ENCODE measurements at regions not wholly inside any gene's neighbourhood (a gene's known extent, or its start where the extent isn't known, plus 50 kb on each side); places are given as distances from the start of the nearest gene placed in this dataset.
"Not testable (repeated sequence)": the region's sequence is repeated elsewhere in the genome, so short reads cannot be mapped to it uniquely, and the experiment has no call there.

DNA sequence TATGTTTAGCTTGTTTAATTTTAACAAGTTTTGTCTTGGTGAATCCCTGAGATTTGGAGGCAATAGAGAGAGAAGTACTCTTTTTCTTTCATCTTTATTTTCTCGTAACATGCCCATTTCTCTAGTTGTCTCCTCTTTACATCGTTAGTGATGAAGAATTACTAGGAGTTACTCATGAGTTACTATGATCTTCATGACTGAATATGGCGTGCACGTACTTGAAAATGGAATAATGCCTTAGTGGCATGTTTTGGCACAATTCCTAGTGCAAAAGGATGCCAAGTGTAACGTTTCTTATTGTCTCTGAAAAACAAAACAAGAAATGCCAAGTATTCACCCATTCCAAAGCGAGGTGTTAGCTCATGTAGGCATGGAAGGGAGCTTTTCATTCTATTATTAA, 340.7 kb upstream of the FLRT2 start:
- TF ChIP-seq, protein P1, sequence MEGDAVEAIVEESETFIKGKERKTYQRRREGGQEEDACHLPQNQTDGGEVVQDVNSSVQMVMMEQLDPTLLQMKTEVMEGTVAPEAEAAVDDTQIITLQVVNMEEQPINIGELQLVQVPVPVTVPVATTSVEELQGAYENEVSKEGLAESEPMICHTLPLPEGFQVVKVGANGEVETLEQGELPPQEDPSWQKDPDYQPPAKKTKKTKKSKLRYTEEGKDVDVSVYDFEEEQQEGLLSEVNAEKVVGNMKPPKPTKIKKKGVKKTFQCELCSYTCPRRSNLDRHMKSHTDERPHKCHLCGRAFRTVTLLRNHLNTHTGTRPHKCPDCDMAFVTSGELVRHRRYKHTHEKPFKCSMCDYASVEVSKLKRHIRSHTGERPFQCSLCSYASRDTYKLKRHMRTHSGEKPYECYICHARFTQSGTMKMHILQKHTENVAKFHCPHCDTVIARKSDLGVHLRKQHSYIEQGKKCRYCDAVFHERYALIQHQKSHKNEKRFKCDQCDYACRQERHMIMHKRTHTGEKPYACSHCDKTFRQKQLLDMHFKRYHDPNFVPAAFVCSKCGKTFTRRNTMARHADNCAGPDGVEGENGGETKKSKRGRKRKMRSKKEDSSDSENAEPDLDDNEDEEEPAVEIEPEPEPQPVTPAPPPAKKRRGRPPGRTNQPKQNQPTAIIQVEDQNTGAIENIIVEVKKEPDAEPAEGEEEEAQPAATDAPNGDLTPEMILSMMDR (IDR thresholded peaks at IDR 0.05): not testable (repeated sequence)
- TF ChIP-seq POLR2A, EP300 (IDR thresholded peaks at IDR 0.05): not testable (repeated sequence)

Data from ovary (tissue), 3 donors.